ENCODE measurements at regions not wholly inside any gene's neighbourhood (a gene's known extent, or its start where the extent isn't known, plus 50 kb on each side); places are given as distances from the start of the nearest gene placed in this dataset.

- no peak for DNase-seq (ENCODE audit: low read depth)
Observed at GRCh38 chr14:97517566-97518234, 720.5 kb downstream of the VRK1 start.

- no peak for DNase-seq (ENCODE audit: low read depth)
Observed at GRCh38 chr14:97523936-97524335, 726.8 kb downstream of the VRK1 start.

- no peak for DNase-seq (ENCODE audit: low read depth)
Observed at GRCh38 chr14:97524589-97525319, 727.6 kb downstream of the VRK1 start.

- DNase-seq (ENCODE audit: low read depth): no peak
Observed at GRCh38 chr14:97527993-97528392, 730.8 kb downstream of the VRK1 start.

- no peak for DNase-seq (ENCODE audit: low read depth)
Observed at GRCh38 chr14:97532052-97532451, 734.9 kb downstream of the VRK1 start.

- no peak for DNase-seq (ENCODE audit: low read depth)
Observed at GRCh38 chr14:97536421-97536820, 739.2 kb downstream of the VRK1 start.

- DNase-seq (ENCODE audit: low read depth): no peak
Observed at GRCh38 chr14:97538749-97539410, 741.7 kb downstream of the VRK1 start.

GRCh38 chr14:97539411-97539795 is 742.2 kb downstream of the VRK1 start:
- no peak for DNase-seq (ENCODE audit: low read depth)

- DNase-seq (ENCODE audit: low read depth): no peak
Observed at GRCh38 chr14:97539884-97540283, 742.7 kb downstream of the VRK1 start.

GRCh38 chr14:97543221-97543620 is 746.0 kb downstream of the VRK1 start:
- DNase-seq (ENCODE audit: low read depth): no peak

- DNase-seq (ENCODE audit: low read depth): no peak
Observed at GRCh38 chr14:97543816-97544215, 746.6 kb downstream of the VRK1 start.

- DNase-seq (ENCODE audit: low read depth): no peak
Observed at GRCh38 chr14:97544571-97544970, 747.4 kb downstream of the VRK1 start.

- DNase-seq (ENCODE audit: low read depth): no peak
Observed at GRCh38 chr14:97546491-97547230, 749.5 kb downstream of the VRK1 start.

- DNase-seq (ENCODE audit: low read depth): no peak
Observed at GRCh38 chr14:97550463-97550862, 753.3 kb downstream of the VRK1 start.

GRCh38 chr14:97554597-97554996 is 757.4 kb downstream of the VRK1 start:
- DNase-seq (ENCODE audit: low read depth): no peak

- no peak for DNase-seq (ENCODE audit: low read depth)
Observed at GRCh38 chr14:97564334-97564733, 767.2 kb downstream of the VRK1 start.

- no peak for DNase-seq (ENCODE audit: low read depth)
Observed at GRCh38 chr14:97571201-97571600, 774.0 kb downstream of the VRK1 start.

GRCh38 chr14:97571866-97572555 is 774.8 kb downstream of the VRK1 start:
- DNase-seq (ENCODE audit: low read depth): no peak

GRCh38 chr14:97572583-97573458 is 775.6 kb downstream of the VRK1 start:
- no peak for DNase-seq (ENCODE audit: low read depth)

GRCh38 chr14:97575677-97576076 is 778.5 kb downstream of the VRK1 start:
- no peak for DNase-seq (ENCODE audit: low read depth)

- no peak for DNase-seq (ENCODE audit: low read depth)
Observed at GRCh38 chr14:97578982-97579548, 781.9 kb downstream of the VRK1 start.
